HCT116 (cell line): ENCODE measurements at regions not wholly inside any gene's neighbourhood (a gene's known extent, or its start where the extent isn't known, plus 50 kb on each side); places are given as distances from the start of the nearest gene placed in this dataset.

Source experiments
- ATAC-seq: fragments of 200-7000 bp; cut with Tn5 transposase; 2 replicates; pipeline ENCODE4 v1.9.1; 2020; ENCODE audit warnings: mild to moderate bottlenecking, moderate library complexity
- BruUV-seq: library from RNA; stranded (reverse); fragments of 400-500 nt; replicated peaks from 2 replicates; lab custom pipeline; 2021; lab: Mats Ljungman, UMichigan
- CTCF ChIA-PET: fragments of 300-600 bp; sonication (Branson Sonifier 250); formaldehyde crosslinking; loops from one replicate; lab custom pipeline; 2021; ENCODE audit warnings: antibody characterized with exemption; lab: Charles Lee
- POLR2A ChIA-PET: fragments of 300-600, 350-600 bp; sonication (Branson Sonifier 250); formaldehyde crosslinking; loops from one replicate; lab custom pipeline; 2021; ENCODE audit warnings: antibody characterized with exemption; lab: Charles Lee
- RAD21 ChIA-PET, 2 experiments: fragments of 300-600 bp; sonication (Branson Sonifier 250); formaldehyde crosslinking; loops; one replicate each; lab custom pipeline; 2023; ENCODE audit warnings: low total read pairs in 2 of 2; ENCODE audit not compliant: uncharacterized antibody in 2 of 2, unreplicated experiment in 2 of 2, low non-redundant PET in 1 of 2; lab: Charles Lee
- DNase-seq: peaks from one replicate; pipeline ENCODE4 v3.0.0-alpha.2; 2010; ENCODE audit warnings: low read depth, low spot score
- H2AFZ ChIP-seq: fragments of 200-600 bp; shearing (Covaris generic), sonication (generic); 2 replicates; pipeline ENCODE4 v1.6.1; 2017; ENCODE audit warnings: low read depth, mixed run types, mixed read lengths, antibody characterized with exemption, low read length; ENCODE audit not compliant: poor library complexity, severe bottlenecking
- H3K27ac ChIP-seq: 2 replicates; pipeline ENCODE4 v1.5.1; 2012; ENCODE audit warnings: low read depth, low read length
- H3K27me3 ChIP-seq: fragments of 200-600 bp; sonication (generic); 2 replicates; pipeline ENCODE4 v1.6.1; 2016; ENCODE audit warnings: mixed run types, low read length, mixed read lengths; ENCODE audit not compliant: insufficient read depth
- H3K36me3 ChIP-seq, 2 experiments: fragments of 200-500 bp in 1 of 2; fragments of 200-600 bp in 1 of 2; sonication (Bioruptor generic) in 1 of 2; sonication (generic) in 1 of 2; 2 replicates each; pipeline versions ENCODE4 v1.5.1 to v1.6.1; 2014 to 2016; ENCODE audit warnings: low read length in 2 of 2, inconsistent platforms in 1 of 2, mixed read lengths in 1 of 2, mixed run types in 1 of 2; ENCODE audit not compliant: insufficient read depth in 2 of 2, control insufficient read depth in 1 of 2
- H3K4me1 ChIP-seq, 2 experiments: fragments of 200-600 bp in 1 of 2; sonication (generic) in 1 of 2; 2 replicates each; pipeline versions ENCODE4 v1.5.1 to v1.6.1; 2012 to 2017; ENCODE audit warnings: low read length in 2 of 2, inconsistent platforms in 1 of 2, mild to moderate bottlenecking in 1 of 2, mixed read lengths in 1 of 2, mixed run types in 1 of 2, moderate library complexity in 1 of 2; ENCODE audit not compliant: insufficient read depth in 2 of 2, control insufficient read depth in 1 of 2
- H3K4me2 ChIP-seq: fragments of 200-600 bp; sonication (generic); 2 replicates; pipeline ENCODE4 v1.6.1; 2017; ENCODE audit warnings: mixed run types, low read length, mixed read lengths
- H3K4me3 ChIP-seq, 2 experiments: fragments of 200-600 bp in 1 of 2; sonication (generic) in 1 of 2; replicated peaks in 1 of 2; 2 replicates each; pipeline ENCODE4 v1.5.1; 2011 to 2016; ENCODE audit warnings: low read length in 2 of 2, control low read depth in 1 of 2, low read depth in 1 of 2, mild to moderate bottlenecking in 1 of 2, mixed read lengths in 1 of 2, mixed run types in 1 of 2
- H3K79me2 ChIP-seq: fragments of 200-600 bp; sonication (generic); 2 replicates; pipeline ENCODE4 v1.6.1; 2017; ENCODE audit warnings: mild to moderate bottlenecking, mixed run types, low read length, moderate library complexity, mixed read lengths; ENCODE audit not compliant: insufficient read depth
- H3K9ac ChIP-seq: fragments of 200-600 bp; sonication (generic); 2 replicates; pipeline ENCODE4 v1.6.1; 2016; ENCODE audit warnings: low read length, mixed read lengths
- H3K9me2 ChIP-seq: fragments of 200-600 bp; sonication (generic), shearing (Covaris generic); 2 replicates; pipeline ENCODE4 v1.6.1; 2017; ENCODE audit warnings: mixed run types, mild to moderate bottlenecking, moderate library complexity; ENCODE audit not compliant: insufficient read depth
- H3K9me3 ChIP-seq, 2 experiments: fragments of 200-500 bp in 1 of 2; fragments of 200-600 bp in 1 of 2; sonication (Bioruptor generic) in 1 of 2; sonication (generic) in 1 of 2; 2 replicates each; pipeline ENCODE4 v1.6.1; 2014 to 2017; ENCODE audit warnings: low read length in 2 of 2, mixed read lengths in 2 of 2, inconsistent platforms in 1 of 2, low read depth in 1 of 2, mild to moderate bottlenecking in 1 of 2, mixed run types in 1 of 2, moderate library complexity in 1 of 2; ENCODE audit not compliant: control insufficient read depth in 1 of 2, insufficient read depth in 1 of 2
- H4K20me1 ChIP-seq: fragments of 200-600 bp; sonication (generic), shearing (Covaris generic); 2 replicates; pipeline ENCODE4 v1.6.1; 2017; ENCODE audit warnings: mixed run types, mild to moderate bottlenecking, moderate library complexity; ENCODE audit not compliant: insufficient read depth
- ATF3 ChIP-seq: IDR thresholded peaks from 2 replicates; pipeline ENCODE4 v1.6.1; 2012
- CEBPB ChIP-seq: IDR thresholded peaks from 2 replicates; pipeline ENCODE4 v1.6.1; 2012; ENCODE audit warnings: low read depth
- CTCF ChIP-seq, 3 experiments: fragments of 200-600 bp in 1 of 3; sonication (generic) in 1 of 3; IDR thresholded peaks in 2 of 3; conservative IDR thresholded peaks in 1 of 3; 2 replicates each; pipeline ENCODE4 v1.5.1; 2012 to 2017; ENCODE audit warnings: low read depth in 2 of 3, low read length in 2 of 3, antibody characterized with exemption in 1 of 3, borderline replicate concordance in 1 of 3, control low read depth in 1 of 3, mild to moderate bottlenecking in 1 of 3, mixed read lengths in 1 of 3, mixed run types in 1 of 3, moderate library complexity in 1 of 3; ENCODE audit not compliant: insufficient read depth in 1 of 3
- EGR1 ChIP-seq: IDR thresholded peaks from 2 replicates; pipeline ENCODE4 v1.6.1; 2012; ENCODE audit warnings: low read depth
- ELF1 ChIP-seq: IDR thresholded peaks from 2 replicates; pipeline ENCODE4 v1.6.1; 2012; ENCODE audit warnings: low read depth, borderline replicate concordance
- EZH2 ChIP-seq: fragments of 200-600 bp; sonication (generic); IDR thresholded peaks from 2 replicates; pipeline ENCODE4 v1.6.1; 2017; ENCODE audit warnings: antibody characterized with exemption, mixed run types
- EZH2phosphoT487 ChIP-seq: fragments of 200-600 bp; IDR thresholded peaks from 2 replicates; pipeline ENCODE4 v1.6.1; 2018; ENCODE audit warnings: antibody characterized with exemption, borderline replicate concordance
- FOSL1 ChIP-seq: IDR thresholded peaks from 2 replicates; pipeline ENCODE4 v1.6.1; 2012; ENCODE audit warnings: low read depth
- JUND ChIP-seq: IDR thresholded peaks from 2 replicates; pipeline ENCODE4 v1.6.1; 2012
- MAX ChIP-seq: IDR thresholded peaks from 2 replicates; pipeline ENCODE4 v1.6.1; 2012
- POLR2AphosphoS5 ChIP-seq: IDR thresholded peaks from 2 replicates; pipeline ENCODE4 v1.6.1; 2011; ENCODE audit warnings: mild to moderate bottlenecking, low read depth, low read length, moderate library complexity
- RAD21 ChIP-seq: IDR thresholded peaks from 2 replicates; pipeline ENCODE4 v1.6.1; 2012; ENCODE audit warnings: low read depth, mild to moderate bottlenecking
- REST ChIP-seq: IDR thresholded peaks from 2 replicates; pipeline ENCODE4 v1.6.1; 2012; ENCODE audit warnings: low read depth
- SIN3A ChIP-seq: IDR thresholded peaks from 2 replicates; pipeline ENCODE4 v1.6.1; 2012; ENCODE audit warnings: low read depth
- SP1 ChIP-seq: IDR thresholded peaks from 2 replicates; pipeline ENCODE4 v1.6.1; 2012; ENCODE audit warnings: low read depth
- SRF ChIP-seq: IDR thresholded peaks from 2 replicates; pipeline ENCODE4 v1.6.1; 2012; ENCODE audit warnings: low read depth
- YY1 ChIP-seq: IDR thresholded peaks from 2 replicates; pipeline ENCODE4 v1.6.1; 2011; ENCODE audit warnings: low read length, low read depth, moderate library complexity, mild to moderate bottlenecking; ENCODE audit not compliant: insufficient replicate concordance; ENCODE audit errors: extremely low read depth
- ZBTB33 ChIP-seq: IDR thresholded peaks from 2 replicates; pipeline ENCODE4 v1.6.1; 2011; ENCODE audit warnings: mild to moderate bottlenecking, low read length, moderate library complexity; ENCODE audit not compliant: insufficient replicate concordance; ENCODE audit errors: extremely low read depth
- ZFX ChIP-seq: fragments of 450-650 bp; IDR thresholded peaks from 2 replicates; pipeline ENCODE4 v1.6.1; 2017
- ZNF274 ChIP-seq: fragments of 200-500 bp; sonication (Bioruptor generic); IDR thresholded peaks from 2 replicates; pipeline ENCODE4 v1.6.1; 2014; ENCODE audit warnings: mild to moderate bottlenecking, low read depth, low read length, inconsistent platforms
- intact Hi-C: fragments of 100-400 bp; cut with micrococcal nuclease; formaldehyde crosslinking; loops from 2 replicates; pipeline ENCODE4 v1.10.0; 2022

GRCh38 chr3:194273743-194274310, 77.3 kb downstream of the CPN2 start:
- no peaks in the 10 kb centered on the region for H4K20me1 ChIP-seq
- H3K9ac ChIP-seq = peak overlapping the region; percentile 11
- H2AFZ ChIP-seq = no peak overlapping the region
- intact Hi-C loops = no loop called here
- no peaks in the 10 kb centered on the region for H3K79me2 ChIP-seq
- H3K27ac ChIP-seq = peak overlapping the region; percentile 76
- no peaks in the 10 kb centered on the region for H3K36me3 ChIP-seq
- ChIA-PET CTCF (interaction anchor here (1.1 kb wide), 1 partner anchor 40 kb away, joined by 5 read pairs; no protein-coding TSS in a partner anchor), RAD21 (interaction anchor here (0.6 to 1.0 kb wide), 2 partner anchors 42 to 1910 kb away, joined by 3 read pairs; no protein-coding TSS in a partner anchor), POLR2A (interaction anchor here (0.8 kb wide), 1 partner anchor 133 kb away, joined by 4 read pairs; no protein-coding TSS in a partner anchor)
- no peaks in the 10 kb centered on the region for H3K9me2 ChIP-seq
- H3K4me1 ChIP-seq = peaks cover 77 to 86% of the 10 kb centered on the region in 2 experiments
- no peak for DNase-seq
- no peaks in the 10 kb centered on the region for H3K9me3 ChIP-seq
- TF ChIP-seq ZBTB33 = no peak
- TF ChIP-seq RAD21 = no peak
- no peak for TF ChIP-seq ATF3
- TF ChIP-seq ELF1 = no peak
- no peak for TF ChIP-seq ZNF274
- TF ChIP-seq SIN3A = no peak
- TF ChIP-seq CTCF (IDR thresholded peaks at IDR 0.05 in 2 of 3, conservative IDR thresholded peaks at IDR 0.05 in 1 of 3; ENCODE audit: borderline replicate concordance in 1 of 3, insufficient read depth in 1 of 3, low read depth in 2 of 3, low read length in 2 of 3) = no peak
- no peak for TF ChIP-seq SP1
- TF ChIP-seq ZFX = no peak
- TF ChIP-seq JUND = no peak
- TF ChIP-seq EGR1 = no peak
- no peak for TF ChIP-seq MAX
- no peak for TF ChIP-seq CEBPB
- TF ChIP-seq EZH2phosphoT487 = no peak
- no peak for TF ChIP-seq SRF
- TF ChIP-seq POLR2AphosphoS5 = no peak
- TF ChIP-seq FOSL1 = no peak
- no peak for TF ChIP-seq EZH2
- no peak for TF ChIP-seq REST
- TF ChIP-seq YY1 = no peak
- no peak for ATAC-seq
- no peaks in the 10 kb centered on the region for H3K27me3 ChIP-seq
- no TSS peak for BruUV-seq
- H3K4me3 ChIP-seq = no peak overlapping the region
- H3K4me2 ChIP-seq = peak overlapping the region; percentile 53
